GM12892 (cell line): ENCODE measurements at regions not wholly inside any gene's neighbourhood (a gene's known extent, or its start where the extent isn't known, plus 50 kb on each side); places are given as distances from the start of the nearest gene placed in this dataset.

Experiments
- POLR2A ChIP-seq: IDR thresholded peaks from 2 replicates; pipeline ENCODE4 v1.6.1; 2011; ENCODE audit warnings: low read depth, low read length, control low read depth
- TAF1 ChIP-seq: IDR thresholded peaks from 2 replicates; pipeline ENCODE4 v1.6.1; 2011; ENCODE audit warnings: low read depth, mild to moderate bottlenecking, control low read depth, low read length, borderline replicate concordance

DNA sequence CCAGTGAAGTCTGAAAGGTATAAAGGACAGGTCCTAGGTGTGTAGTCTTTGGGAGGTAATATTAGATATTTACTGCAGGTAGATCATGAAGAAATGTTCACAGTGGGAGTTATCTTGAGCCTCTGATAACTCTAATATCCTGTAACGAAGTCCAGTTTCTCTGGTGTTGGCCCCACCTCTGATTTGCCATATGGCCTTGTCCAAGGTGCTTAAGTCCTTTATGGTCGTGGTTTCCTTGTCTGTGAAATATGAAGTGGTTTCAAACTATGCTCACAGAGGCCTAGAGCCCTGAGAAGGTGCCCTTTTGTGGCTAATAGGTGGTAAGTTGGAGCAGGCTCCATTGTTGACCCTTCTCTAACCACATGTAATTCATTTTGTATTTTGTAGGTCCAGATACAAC, 190.7 kb downstream of the ICOS start:
- TF ChIP-seq TAF1 (no peak), POLR2A (no peak)
